Ishikawa (cell line): ENCODE measurements at regions not wholly inside any gene's neighbourhood (a gene's known extent, or its start where the extent isn't known, plus 50 kb on each side); places are given as distances from the start of the nearest gene placed in this dataset.

ENCODE experiments used
- CEBPB ChIP-seq: IDR thresholded peaks from 2 replicates; pipeline ENCODE4 v1.6.1; 2012
- CREB1 ChIP-seq: IDR thresholded peaks from 2 replicates; pipeline ENCODE4 v1.6.1; 2012; ENCODE audit warnings: low read depth
- EP300 ChIP-seq: IDR thresholded peaks from 2 replicates; pipeline ENCODE4 v1.6.1; 2012; ENCODE audit warnings: borderline replicate concordance
- FOXM1 ChIP-seq: IDR thresholded peaks from 2 replicates; pipeline ENCODE4 v1.6.1; 2012; ENCODE audit warnings: low read depth, borderline replicate concordance
- NFIC ChIP-seq: IDR thresholded peaks from 2 replicates; pipeline ENCODE4 v1.6.1; 2012
- RAD21 ChIP-seq: IDR thresholded peaks from 2 replicates; pipeline ENCODE4 v1.6.1; 2012; ENCODE audit warnings: low read depth
- TAF1 ChIP-seq: IDR thresholded peaks from 2 replicates; pipeline ENCODE4 v1.6.1; 2012; ENCODE audit warnings: low read depth, mild to moderate bottlenecking
- YY1 ChIP-seq: IDR thresholded peaks from 2 replicates; pipeline ENCODE4 v1.6.1; 2012; ENCODE audit warnings: low read depth
- ZBTB7A ChIP-seq: IDR thresholded peaks from 2 replicates; pipeline ENCODE4 v1.6.1; 2012; ENCODE audit warnings: low read depth
- TF ChIP-seq, protein P1 (sequence below): IDR thresholded peaks from 2 replicates; pipeline ENCODE4 v1.6.1; 2012
- TF ChIP-seq, protein P2 (sequence below): IDR thresholded peaks from 2 replicates; pipeline ENCODE4 v1.6.1; 2012

DNA sequence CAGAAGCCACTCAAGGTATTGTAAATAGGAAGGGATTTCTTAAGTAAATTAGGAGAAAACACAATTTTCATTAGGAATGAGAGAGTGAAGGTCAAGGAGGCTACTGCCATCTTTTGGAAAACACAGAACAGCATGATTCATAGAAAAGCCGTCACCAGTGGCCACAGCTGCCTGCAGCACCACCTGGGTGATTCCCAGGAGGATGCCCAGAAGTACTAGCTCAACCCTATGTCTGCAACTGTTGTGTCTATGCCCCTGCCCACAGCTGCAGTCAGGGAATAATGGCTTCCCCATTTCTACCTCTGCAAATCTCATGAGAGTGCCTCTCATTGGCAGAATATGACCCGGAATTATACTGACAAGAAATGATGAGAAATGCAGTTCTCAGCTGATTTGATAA lies 300.0 kb downstream of the IGSF11 start:
- TF ChIP-seq ZBTB7A (no peak), FOXM1 (no peak), YY1 (no peak), CEBPB (no peak), EP300 (no peak), CREB1 (no peak), TAF1 (no peak), RAD21 (no peak), NFIC (no peak)
- TF ChIP-seq, protein P1, sequence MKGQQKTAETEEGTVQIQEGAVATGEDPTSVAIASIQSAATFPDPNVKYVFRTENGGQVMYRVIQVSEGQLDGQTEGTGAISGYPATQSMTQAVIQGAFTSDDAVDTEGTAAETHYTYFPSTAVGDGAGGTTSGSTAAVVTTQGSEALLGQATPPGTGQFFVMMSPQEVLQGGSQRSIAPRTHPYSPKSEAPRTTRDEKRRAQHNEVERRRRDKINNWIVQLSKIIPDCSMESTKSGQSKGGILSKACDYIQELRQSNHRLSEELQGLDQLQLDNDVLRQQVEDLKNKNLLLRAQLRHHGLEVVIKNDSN = no peak
- TF ChIP-seq, protein P2, sequence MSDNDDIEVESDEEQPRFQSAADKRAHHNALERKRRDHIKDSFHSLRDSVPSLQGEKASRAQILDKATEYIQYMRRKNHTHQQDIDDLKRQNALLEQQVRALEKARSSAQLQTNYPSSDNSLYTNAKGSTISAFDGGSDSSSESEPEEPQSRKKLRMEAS = no peak
